GM23338 (cell line): ENCODE measurements at regions not wholly inside any gene's neighbourhood (a gene's known extent, or its start where the extent isn't known, plus 50 kb on each side); places are given as distances from the start of the nearest gene placed in this dataset.

Experiments
- ATAC-seq: fragments of 200-7000 bp; cut with Tn5 transposase; 3 replicates; pipeline ENCODE4 v1.9.1; 2020
- DNase-seq: peaks from one replicate; pipeline ENCODE4 v3.0.0-alpha.2; 2015; ENCODE audit warnings: low spot score
- H2AFZ ChIP-seq: fragments of 200-600 bp; sonication (generic); 2 replicates; pipeline ENCODE4 v1.8.0; 2016; ENCODE audit warnings: antibody characterized with exemption, mild to moderate bottlenecking, moderate library complexity
- H3F3A ChIP-seq: fragments of 200-600 bp; sonication (generic); replicated peaks from 2 replicates; pipeline ENCODE4 v1.8.0; 2017; ENCODE audit warnings: antibody characterized with exemption, mixed run types, low read depth
- H3K27ac ChIP-seq: fragments of 200-600 bp; sonication (generic); 2 replicates; pipeline ENCODE4 v1.6.1; 2016; ENCODE audit warnings: low read depth
- H3K27me3 ChIP-seq: fragments of 200-600 bp; sonication (generic); 2 replicates; pipeline ENCODE4 v1.8.0; 2016; ENCODE audit warnings: mild to moderate bottlenecking, mixed run types, moderate library complexity; ENCODE audit not compliant: insufficient read depth
- H3K36me3 ChIP-seq: fragments of 200-600 bp; sonication (generic); 2 replicates; pipeline ENCODE4 v1.8.0; 2016; ENCODE audit warnings: mild to moderate bottlenecking; ENCODE audit not compliant: insufficient read depth
- H3K4me1 ChIP-seq: fragments of 200-600 bp; sonication (generic); 2 replicates; pipeline ENCODE4 v1.8.0; 2016; ENCODE audit warnings: mild to moderate bottlenecking, moderate library complexity; ENCODE audit not compliant: insufficient read depth
- H3K4me2 ChIP-seq: fragments of 200-600 bp; sonication (generic); 2 replicates; pipeline ENCODE4 v1.7.1; 2017; ENCODE audit warnings: mixed run types
- H3K4me3 ChIP-seq: fragments of 200-600 bp; sonication (generic); 2 replicates; pipeline ENCODE4 v1.6.1; 2016; ENCODE audit warnings: mixed run types
- H3K79me2 ChIP-seq: fragments of 200-600 bp; sonication (generic); replicated peaks from 2 replicates; pipeline ENCODE4 v1.8.0; 2017; ENCODE audit warnings: mild to moderate bottlenecking; ENCODE audit not compliant: insufficient read depth
- H3K9me2 ChIP-seq: fragments of 200-600 bp; sonication (generic); 2 replicates; pipeline ENCODE4 v1.8.0; 2017; ENCODE audit not compliant: insufficient read depth
- H4K20me1 ChIP-seq: fragments of 200-600 bp; sonication (generic); replicated peaks from 2 replicates; pipeline ENCODE4 v1.8.0; 2017; ENCODE audit warnings: mild to moderate bottlenecking; ENCODE audit not compliant: insufficient read depth
- H3K27ac Mint-ChIP-seq: 2 replicates; pipeline ENCODE4 v1.8.0; 2020; ENCODE audit warnings: inconsistent platforms, mild to moderate bottlenecking, moderate library complexity, mixed read lengths
- H3K27me3 Mint-ChIP-seq: 3 replicates; pipeline ENCODE4 v1.8.0; 2022; ENCODE audit warnings: low read depth, mild to moderate bottlenecking, moderate library complexity, mixed read lengths, inconsistent platforms; ENCODE audit not compliant: insufficient read depth, poor library complexity
- H3K36me3 Mint-ChIP-seq: 3 replicates; pipeline ENCODE4 v1.8.0; 2021; ENCODE audit warnings: low read depth, mild to moderate bottlenecking, inconsistent platforms, moderate library complexity, mixed read lengths
- H3K4me1 Mint-ChIP-seq: 3 replicates; pipeline ENCODE4 v1.8.0; 2020; ENCODE audit warnings: mild to moderate bottlenecking, inconsistent platforms, mixed read lengths
- H3K4me3 Mint-ChIP-seq: 3 replicates; pipeline ENCODE4 v1.8.0; 2021; ENCODE audit warnings: moderate library complexity, mild to moderate bottlenecking, inconsistent platforms, mixed read lengths
- H3K9me3 Mint-ChIP-seq: 3 replicates; pipeline ENCODE4 v1.8.0; 2020; ENCODE audit warnings: moderate library complexity, mild to moderate bottlenecking, inconsistent platforms, mixed read lengths
- CREB1 ChIP-seq: fragments of 250-450 bp; sonication (Bioruptor Pico); IDR thresholded peaks from 2 replicates; pipeline ENCODE4 v1.5.0; 2020; ENCODE audit warnings: low read depth, mild to moderate bottlenecking, moderate library complexity
- EZH2 ChIP-seq: fragments of 200-600 bp; sonication (generic); IDR thresholded peaks from one replicate; pipeline ENCODE4 v1.8.0; 2017; ENCODE audit warnings: antibody characterized with exemption, mild to moderate bottlenecking, low read depth; ENCODE audit not compliant: unreplicated experiment
- EZH2phosphoT487 ChIP-seq: fragments of 200-600 bp; sonication (generic); IDR thresholded peaks from one replicate; pipeline ENCODE4 v1.8.1; 2018; ENCODE audit warnings: antibody characterized with exemption; ENCODE audit not compliant: unreplicated experiment
- JUNB ChIP-seq: IDR thresholded peaks from one replicate; pipeline ENCODE4 v1.6.1; 2016; ENCODE audit warnings: antibody characterized with exemption; ENCODE audit not compliant: unreplicated experiment
- NANOG ChIP-seq: IDR thresholded peaks from 2 replicates; pipeline ENCODE4 v1.6.1; 2016; ENCODE audit warnings: antibody characterized with exemption, borderline replicate concordance
- POLR2AphosphoS5 ChIP-seq: IDR thresholded peaks from 2 replicates; pipeline ENCODE4 v1.6.1; 2016; ENCODE audit warnings: antibody characterized with exemption, low read depth
- STAT1 ChIP-seq: IDR thresholded peaks from one replicate; pipeline ENCODE4 v1.6.1; 2016; ENCODE audit warnings: antibody characterized with exemption; ENCODE audit not compliant: unreplicated experiment
- ZNF114 ChIP-seq: fragments of 250-450 bp; sonication (Bioruptor Pico); IDR thresholded peaks from 2 replicates; pipeline ENCODE4 v1.5.0; 2020; ENCODE audit warnings: mild to moderate bottlenecking, moderate library complexity
- ZNF331 ChIP-seq: fragments of 250-450 bp; sonication (Bioruptor Pico); IDR thresholded peaks from 2 replicates; pipeline ENCODE4 v1.5.0; 2020; ENCODE audit warnings: low read depth, mild to moderate bottlenecking, moderate library complexity
- TF ChIP-seq, protein P1 (sequence below): IDR thresholded peaks from one replicate; pipeline ENCODE4 v1.6.1; 2018; ENCODE audit warnings: antibody characterized with exemption; ENCODE audit not compliant: unreplicated experiment
- TF ChIP-seq, protein P2 (sequence below), 2 experiments: fragments of 200-600 bp in 1 of 2; sonication (generic) in 1 of 2; conservative IDR thresholded peaks; 2 replicates each; pipeline versions ENCODE4 v1.5.1 to v1.6.1; 2016 to 2017; ENCODE audit warnings: antibody characterized with exemption in 2 of 2, low read depth in 2 of 2, mild to moderate bottlenecking in 2 of 2, moderate library complexity in 1 of 2
- TF ChIP-seq, protein P3 (sequence below): IDR thresholded peaks from 2 replicates; pipeline ENCODE4 v1.6.1; 2016; ENCODE audit warnings: antibody characterized with exemption
- TF ChIP-seq, protein P4 (sequence below): fragments of 250-450 bp; sonication (Bioruptor Pico); IDR thresholded peaks from 2 replicates; pipeline ENCODE4 v1.5.0; 2020; ENCODE audit warnings: mild to moderate bottlenecking, moderate library complexity

DNA sequence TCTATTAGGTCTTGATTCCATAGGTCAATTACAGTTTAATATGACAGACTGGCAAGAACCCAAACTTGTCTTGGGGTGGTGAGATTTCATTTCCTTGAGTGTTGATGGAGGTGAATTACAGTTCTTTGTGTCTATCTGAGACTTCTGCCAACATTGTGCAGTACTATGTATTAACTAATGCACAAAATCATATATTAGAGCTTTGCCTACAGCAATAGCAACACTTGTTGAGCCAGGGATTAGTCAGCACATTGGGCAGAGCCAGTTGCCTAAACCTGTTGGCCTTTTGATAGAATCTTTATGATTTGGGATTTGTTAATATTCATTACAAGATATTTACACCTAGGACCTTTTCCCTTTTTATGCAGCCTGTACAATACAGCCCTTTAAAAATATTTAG is 135.3 kb upstream of the CENPW start:
- no peak for DNase-seq
- Histone ChIP-seq H3K4me1 (no peaks in the 10 kb centered on the region), H3F3A (no peaks in the 10 kb centered on the region), H3K9me2 (no peaks in the 10 kb centered on the region), H3K4me2 (no peak overlapping the region), H3K4me3 (no peak overlapping the region), H2AFZ (no peak overlapping the region), H4K20me1 (no peaks in the 10 kb centered on the region), H3K36me3 (no peaks in the 10 kb centered on the region), H3K27ac (no peak overlapping the region), H3K79me2 (no peaks in the 10 kb centered on the region), H3K27me3 (no peaks in the 10 kb centered on the region)
- Mint-ChIP-seq H3K9me3 (no peaks in the 10 kb centered on the region), H3K4me3 (no peak overlapping the region), H3K36me3 (no peaks in the 10 kb centered on the region), H3K27ac (no peak overlapping the region), H3K4me1 (no peaks in the 10 kb centered on the region), H3K27me3 (no peaks in the 10 kb centered on the region)
- TF ChIP-seq, protein P1, sequence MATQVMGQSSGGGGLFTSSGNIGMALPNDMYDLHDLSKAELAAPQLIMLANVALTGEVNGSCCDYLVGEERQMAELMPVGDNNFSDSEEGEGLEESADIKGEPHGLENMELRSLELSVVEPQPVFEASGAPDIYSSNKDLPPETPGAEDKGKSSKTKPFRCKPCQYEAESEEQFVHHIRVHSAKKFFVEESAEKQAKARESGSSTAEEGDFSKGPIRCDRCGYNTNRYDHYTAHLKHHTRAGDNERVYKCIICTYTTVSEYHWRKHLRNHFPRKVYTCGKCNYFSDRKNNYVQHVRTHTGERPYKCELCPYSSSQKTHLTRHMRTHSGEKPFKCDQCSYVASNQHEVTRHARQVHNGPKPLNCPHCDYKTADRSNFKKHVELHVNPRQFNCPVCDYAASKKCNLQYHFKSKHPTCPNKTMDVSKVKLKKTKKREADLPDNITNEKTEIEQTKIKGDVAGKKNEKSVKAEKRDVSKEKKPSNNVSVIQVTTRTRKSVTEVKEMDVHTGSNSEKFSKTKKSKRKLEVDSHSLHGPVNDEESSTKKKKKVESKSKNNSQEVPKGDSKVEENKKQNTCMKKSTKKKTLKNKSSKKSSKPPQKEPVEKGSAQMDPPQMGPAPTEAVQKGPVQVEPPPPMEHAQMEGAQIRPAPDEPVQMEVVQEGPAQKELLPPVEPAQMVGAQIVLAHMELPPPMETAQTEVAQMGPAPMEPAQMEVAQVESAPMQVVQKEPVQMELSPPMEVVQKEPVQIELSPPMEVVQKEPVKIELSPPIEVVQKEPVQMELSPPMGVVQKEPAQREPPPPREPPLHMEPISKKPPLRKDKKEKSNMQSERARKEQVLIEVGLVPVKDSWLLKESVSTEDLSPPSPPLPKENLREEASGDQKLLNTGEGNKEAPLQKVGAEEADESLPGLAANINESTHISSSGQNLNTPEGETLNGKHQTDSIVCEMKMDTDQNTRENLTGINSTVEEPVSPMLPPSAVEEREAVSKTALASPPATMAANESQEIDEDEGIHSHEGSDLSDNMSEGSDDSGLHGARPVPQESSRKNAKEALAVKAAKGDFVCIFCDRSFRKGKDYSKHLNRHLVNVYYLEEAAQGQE, result no peak
- TF ChIP-seq STAT1 (no peak), JUNB (no peak), CREB1 (CRISPR knock-in tag) (no peak), EZH2 (no peak), ZNF331 (CRISPR knock-in tag) (no peak), NANOG (no peak), EZH2phosphoT487 (no peak), POLR2AphosphoS5 (no peak), ZNF114 (CRISPR knock-in tag) (no peak)
- TF ChIP-seq, protein P2, sequence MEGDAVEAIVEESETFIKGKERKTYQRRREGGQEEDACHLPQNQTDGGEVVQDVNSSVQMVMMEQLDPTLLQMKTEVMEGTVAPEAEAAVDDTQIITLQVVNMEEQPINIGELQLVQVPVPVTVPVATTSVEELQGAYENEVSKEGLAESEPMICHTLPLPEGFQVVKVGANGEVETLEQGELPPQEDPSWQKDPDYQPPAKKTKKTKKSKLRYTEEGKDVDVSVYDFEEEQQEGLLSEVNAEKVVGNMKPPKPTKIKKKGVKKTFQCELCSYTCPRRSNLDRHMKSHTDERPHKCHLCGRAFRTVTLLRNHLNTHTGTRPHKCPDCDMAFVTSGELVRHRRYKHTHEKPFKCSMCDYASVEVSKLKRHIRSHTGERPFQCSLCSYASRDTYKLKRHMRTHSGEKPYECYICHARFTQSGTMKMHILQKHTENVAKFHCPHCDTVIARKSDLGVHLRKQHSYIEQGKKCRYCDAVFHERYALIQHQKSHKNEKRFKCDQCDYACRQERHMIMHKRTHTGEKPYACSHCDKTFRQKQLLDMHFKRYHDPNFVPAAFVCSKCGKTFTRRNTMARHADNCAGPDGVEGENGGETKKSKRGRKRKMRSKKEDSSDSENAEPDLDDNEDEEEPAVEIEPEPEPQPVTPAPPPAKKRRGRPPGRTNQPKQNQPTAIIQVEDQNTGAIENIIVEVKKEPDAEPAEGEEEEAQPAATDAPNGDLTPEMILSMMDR (conservative IDR thresholded peaks at IDR 0.05; ENCODE audit: low read depth in 2 of 2), result no peak
- TF ChIP-seq, protein P3, sequence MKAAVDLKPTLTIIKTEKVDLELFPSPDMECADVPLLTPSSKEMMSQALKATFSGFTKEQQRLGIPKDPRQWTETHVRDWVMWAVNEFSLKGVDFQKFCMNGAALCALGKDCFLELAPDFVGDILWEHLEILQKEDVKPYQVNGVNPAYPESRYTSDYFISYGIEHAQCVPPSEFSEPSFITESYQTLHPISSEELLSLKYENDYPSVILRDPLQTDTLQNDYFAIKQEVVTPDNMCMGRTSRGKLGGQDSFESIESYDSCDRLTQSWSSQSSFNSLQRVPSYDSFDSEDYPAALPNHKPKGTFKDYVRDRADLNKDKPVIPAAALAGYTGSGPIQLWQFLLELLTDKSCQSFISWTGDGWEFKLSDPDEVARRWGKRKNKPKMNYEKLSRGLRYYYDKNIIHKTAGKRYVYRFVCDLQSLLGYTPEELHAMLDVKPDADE, result no peak
- TF ChIP-seq, protein P4, sequence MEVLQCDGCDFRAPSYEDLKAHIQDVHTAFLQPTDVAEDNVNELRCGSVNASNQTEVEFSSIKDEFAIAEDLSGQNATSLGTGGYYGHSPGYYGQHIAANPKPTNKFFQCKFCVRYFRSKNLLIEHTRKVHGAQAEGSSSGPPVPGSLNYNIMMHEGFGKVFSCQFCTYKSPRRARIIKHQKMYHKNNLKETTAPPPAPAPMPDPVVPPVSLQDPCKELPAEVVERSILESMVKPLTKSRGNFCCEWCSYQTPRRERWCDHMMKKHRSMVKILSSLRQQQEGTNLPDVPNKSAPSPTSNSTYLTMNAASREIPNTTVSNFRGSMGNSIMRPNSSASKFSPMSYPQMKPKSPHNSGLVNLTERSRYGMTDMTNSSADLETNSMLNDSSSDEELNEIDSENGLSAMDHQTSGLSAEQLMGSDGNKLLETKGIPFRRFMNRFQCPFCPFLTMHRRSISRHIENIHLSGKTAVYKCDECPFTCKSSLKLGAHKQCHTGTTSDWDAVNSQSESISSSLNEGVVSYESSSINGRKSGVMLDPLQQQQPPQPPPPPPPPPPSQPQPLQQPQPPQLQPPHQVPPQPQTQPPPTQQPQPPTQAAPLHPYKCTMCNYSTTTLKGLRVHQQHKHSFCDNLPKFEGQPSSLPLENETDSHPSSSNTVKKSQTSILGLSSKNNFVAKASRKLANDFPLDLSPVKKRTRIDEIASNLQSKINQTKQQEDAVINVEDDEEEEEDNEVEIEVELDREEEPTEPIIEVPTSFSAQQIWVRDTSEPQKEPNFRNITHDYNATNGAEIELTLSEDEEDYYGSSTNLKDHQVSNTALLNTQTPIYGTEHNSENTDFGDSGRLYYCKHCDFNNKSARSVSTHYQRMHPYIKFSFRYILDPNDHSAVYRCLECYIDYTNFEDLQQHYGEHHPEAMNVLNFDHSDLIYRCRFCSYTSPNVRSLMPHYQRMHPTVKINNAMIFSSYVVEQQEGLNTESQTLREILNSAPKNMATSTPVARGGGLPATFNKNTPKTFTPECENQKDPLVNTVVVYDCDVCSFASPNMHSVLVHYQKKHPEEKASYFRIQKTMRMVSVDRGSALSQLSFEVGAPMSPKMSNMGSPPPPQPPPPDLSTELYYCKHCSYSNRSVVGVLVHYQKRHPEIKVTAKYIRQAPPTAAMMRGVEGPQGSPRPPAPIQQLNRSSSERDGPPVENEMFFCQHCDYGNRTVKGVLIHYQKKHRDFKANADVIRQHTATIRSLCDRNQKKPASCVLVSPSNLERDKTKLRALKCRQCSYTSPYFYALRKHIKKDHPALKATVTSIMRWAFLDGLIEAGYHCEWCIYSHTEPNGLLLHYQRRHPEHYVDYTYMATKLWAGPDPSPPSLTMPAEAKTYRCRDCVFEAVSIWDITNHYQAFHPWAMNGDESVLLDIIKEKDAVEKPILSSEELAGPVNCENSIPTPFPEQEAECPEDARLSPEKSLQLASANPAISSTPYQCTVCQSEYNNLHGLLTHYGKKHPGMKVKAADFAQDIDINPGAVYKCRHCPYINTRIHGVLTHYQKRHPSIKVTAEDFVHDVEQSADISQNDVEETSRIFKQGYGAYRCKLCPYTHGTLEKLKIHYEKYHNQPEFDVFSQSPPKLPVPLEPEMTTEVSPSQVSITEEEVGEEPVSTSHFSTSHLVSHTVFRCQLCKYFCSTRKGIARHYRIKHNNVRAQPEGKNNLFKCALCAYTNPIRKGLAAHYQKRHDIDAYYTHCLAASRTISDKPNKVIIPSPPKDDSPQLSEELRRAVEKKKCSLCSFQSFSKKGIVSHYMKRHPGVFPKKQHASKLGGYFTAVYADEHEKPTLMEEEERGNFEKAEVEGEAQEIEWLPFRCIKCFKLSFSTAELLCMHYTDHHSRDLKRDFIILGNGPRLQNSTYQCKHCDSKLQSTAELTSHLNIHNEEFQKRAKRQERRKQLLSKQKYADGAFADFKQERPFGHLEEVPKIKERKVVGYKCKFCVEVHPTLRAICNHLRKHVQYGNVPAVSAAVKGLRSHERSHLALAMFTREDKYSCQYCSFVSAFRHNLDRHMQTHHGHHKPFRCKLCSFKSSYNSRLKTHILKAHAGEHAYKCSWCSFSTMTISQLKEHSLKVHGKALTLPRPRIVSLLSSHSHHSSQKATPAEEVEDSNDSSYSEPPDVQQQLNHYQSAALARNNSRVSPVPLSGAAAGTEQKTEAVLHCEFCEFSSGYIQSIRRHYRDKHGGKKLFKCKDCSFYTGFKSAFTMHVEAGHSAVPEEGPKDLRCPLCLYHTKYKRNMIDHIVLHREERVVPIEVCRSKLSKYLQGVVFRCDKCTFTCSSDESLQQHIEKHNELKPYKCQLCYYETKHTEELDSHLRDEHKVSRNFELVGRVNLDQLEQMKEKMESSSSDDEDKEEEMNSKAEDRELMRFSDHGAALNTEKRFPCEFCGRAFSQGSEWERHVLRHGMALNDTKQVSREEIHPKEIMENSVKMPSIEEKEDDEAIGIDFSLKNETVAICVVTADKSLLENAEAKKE, result no peak
- no peak for ATAC-seq
